HepG2 (cell line): ENCODE measurements at regions not wholly inside any gene's neighbourhood (a gene's known extent, or its start where the extent isn't known, plus 50 kb on each side); places are given as distances from the start of the nearest gene placed in this dataset.

Experiments used
- ATAC-seq: fragments of 200-7000 bp; cut with Tn5 transposase; 3 replicates; pipeline ENCODE4 v1.9.1; 2020; ENCODE audit warnings: mild to moderate bottlenecking, moderate library complexity
- BruUV-seq: library from RNA; stranded (reverse); fragments of 400-500 nt; replicated peaks from 2 replicates; lab custom pipeline; 2021; lab: Mats Ljungman, UMichigan
- CTCF ChIA-PET: fragments of 300-600 bp; formaldehyde crosslinking; extraction: SDS; loops from one replicate; lab custom pipeline; 2021; ENCODE audit warnings: low total read pairs, inconsistent platforms, low intra/inter-chr PET ratio; lab: Yijun Ruan, JAX
- POLR2A ChIA-PET: fragments of 350-600 bp; sonication (Branson Sonifier 250); formaldehyde crosslinking; loops from one replicate; lab custom pipeline; 2020; ENCODE audit warnings: antibody characterized with exemption, inconsistent platforms; lab: Yijun Ruan, JAX
- DNase-seq: peaks from one replicate; pipeline ENCODE4 v3.0.0-alpha.2; 2015; ENCODE audit warnings: low spot score
- FAIRE-seq: peaks from 3 replicates; lab custom pipeline; 2011; peaks lifted over from hg19 to GRCh38; lab: Jason Lieb, UNC
- H2AFZ ChIP-seq: one replicate; pipeline ENCODE4 v1.6.1; 2011; ENCODE audit warnings: low read length, inconsistent platforms
- H3K27ac ChIP-seq: fragments of 300-600 bp; 3 replicates; pipeline ENCODE4 v1.8.0; 2011; ENCODE audit warnings: mixed run types, mild to moderate bottlenecking, mixed read lengths, low read length, inconsistent platforms; ENCODE audit not compliant: insufficient read depth; ENCODE audit errors: extremely low read length
- H3K27me3 ChIP-seq, 2 experiments: fragments of 200-600 bp in 1 of 2; 2 replicates in 1 of 2; 3 replicates in 1 of 2; pipeline versions ENCODE4 v1.6.0 to v1.8.0; 2011; ENCODE audit warnings: low read length in 2 of 2, mild to moderate bottlenecking in 2 of 2, moderate library complexity in 2 of 2, inconsistent platforms in 1 of 2; ENCODE audit not compliant: insufficient read depth in 2 of 2, control insufficient read depth in 1 of 2
- H3K36me3 ChIP-seq, 2 experiments: fragments of 200-600 bp in 1 of 2; replicated peaks in 1 of 2; 2 replicates in 1 of 2; 3 replicates in 1 of 2; pipeline versions ENCODE4 v1.5.1 to v1.8.0; 2011; ENCODE audit warnings: low read length in 2 of 2, inconsistent platforms in 1 of 2; ENCODE audit not compliant: insufficient read depth in 2 of 2, control insufficient read depth in 1 of 2
- H3K4me1 ChIP-seq: 2 replicates; pipeline ENCODE4 v1.5.1; 2012; ENCODE audit warnings: low read length, inconsistent platforms; ENCODE audit not compliant: insufficient read depth
- H3K4me2 ChIP-seq: 2 replicates; pipeline ENCODE4 v1.6.0; 2011; ENCODE audit warnings: low read depth, low read length, inconsistent platforms
- H3K4me3 ChIP-seq, 3 experiments: fragments of 200-600 bp in 1 of 3; sonication (generic), shearing (Covaris generic) in 1 of 3; replicated peaks in 1 of 3; 2 replicates each; pipeline ENCODE4 v1.5.1; 2011 to 2016; ENCODE audit warnings: low read length in 3 of 3, inconsistent platforms in 2 of 3, low read depth in 2 of 3, mild to moderate bottlenecking in 2 of 3, control low read depth in 1 of 3, mixed read lengths in 1 of 3; ENCODE audit not compliant: insufficient read depth in 1 of 3
- H3K79me2 ChIP-seq: one replicate; pipeline ENCODE4 v1.6.1; 2011; ENCODE audit warnings: low read length, inconsistent platforms; ENCODE audit not compliant: insufficient read depth
- H3K9ac ChIP-seq: 2 replicates; pipeline ENCODE4 v1.6.0; 2011; ENCODE audit warnings: mild to moderate bottlenecking, low read depth, low read length, inconsistent platforms; ENCODE audit not compliant: insufficient read depth
- H3K9me3 ChIP-seq: 2 replicates; pipeline ENCODE4 v1.5.1; 2012; ENCODE audit warnings: mild to moderate bottlenecking, low read length
- H4K20me1 ChIP-seq: 2 replicates; pipeline ENCODE4 v1.6.0; 2011; ENCODE audit warnings: inconsistent platforms, mild to moderate bottlenecking, low read length, moderate library complexity; ENCODE audit not compliant: insufficient read depth
- MAFK ChIP-seq, 2 experiments: IDR thresholded peaks in 1 of 2; conservative IDR thresholded peaks in 1 of 2; 2 replicates each; pipeline ENCODE4 v1.6.1; 2011; ENCODE audit warnings: improper control_type of control experiment in 2 of 2, low read length in 2 of 2
- NFKB2 ChIP-seq: sonication (generic); formaldehyde crosslinking; IDR thresholded peaks from 2 replicates; pipeline ENCODE4 v1.4.0; 2020; ENCODE audit warnings: missing genetic modification reagents, borderline replicate concordance
- ZNF644 ChIP-seq: IDR thresholded peaks from 2 replicates; pipeline ENCODE4 v1.6.1; 2016; ENCODE audit warnings: low read depth
- ZNF678 ChIP-seq: sonication (generic); formaldehyde crosslinking; IDR thresholded peaks from 2 replicates; pipeline ENCODE4 v1.4.0; 2020; ENCODE audit warnings: mild to moderate bottlenecking, missing genetic modification reagents
- WGBS: methylation state at CpG from one replicate; pipeline ENCODE4 v1.1.6; 2017; ENCODE audit warnings: low lambda C conversion rate; 5-methylcytosine and 5-hydroxymethylcytosine counted together
- in situ Hi-C: cut with HindIII; loops from 2 replicates; pipeline ENCODE4 v1.10.0; 2017; ENCODE audit warnings: low pct_unique_long_range_greater_than_20kb; ENCODE audit not compliant: extremely low pct_ligation_motif_present
- intact Hi-C: fragments of 100-400 bp; cut with micrococcal nuclease; formaldehyde crosslinking; loops from one replicate; pipeline ENCODE4 v1.10.0; 2022; ENCODE audit not compliant: unreplicated experiment
- TF ChIP-seq, protein P1 (sequence below): IDR thresholded peaks from 2 replicates; pipeline ENCODE4 v1.6.1; 2016
- TF ChIP-seq, protein P2 (sequence below), 2 experiments: fragments of 450-650 bp in 1 of 2; sonication (generic) in 1 of 2; formaldehyde crosslinking in 1 of 2; IDR thresholded peaks; 2 replicates each; pipeline versions ENCODE4 v1.6.1 to v1.8.0; 2016 to 2022; ENCODE audit warnings: antibody characterized with exemption in 1 of 2, mild to moderate bottlenecking in 1 of 2, missing genetic modification reagents in 1 of 2

DNA sequence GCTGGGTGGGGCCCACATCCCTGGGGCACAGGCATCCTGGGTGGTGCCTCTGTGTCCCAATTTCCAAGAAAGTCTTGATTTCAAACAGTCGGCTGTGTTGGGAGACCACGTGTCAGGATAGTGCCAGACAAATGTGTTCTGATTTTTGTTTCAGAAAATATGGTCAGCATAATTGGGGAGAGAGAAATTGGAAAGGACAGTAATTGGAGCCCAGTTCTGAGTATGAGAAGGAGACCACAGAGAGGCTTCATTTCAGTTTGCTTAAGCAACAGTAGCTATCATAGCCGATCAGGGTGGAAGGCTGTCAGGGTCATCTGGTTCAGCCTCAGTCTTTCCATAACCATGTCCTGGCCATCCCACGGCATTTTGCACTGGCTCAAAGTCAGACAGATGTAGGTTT lies 220.7 kb downstream of the CDC5L start (continued):
- TF ChIP-seq ZNF678 (CRISPR knock-in tag) (no peak), ZNF644 (CRISPR knock-in tag) (no peak)

DNA sequence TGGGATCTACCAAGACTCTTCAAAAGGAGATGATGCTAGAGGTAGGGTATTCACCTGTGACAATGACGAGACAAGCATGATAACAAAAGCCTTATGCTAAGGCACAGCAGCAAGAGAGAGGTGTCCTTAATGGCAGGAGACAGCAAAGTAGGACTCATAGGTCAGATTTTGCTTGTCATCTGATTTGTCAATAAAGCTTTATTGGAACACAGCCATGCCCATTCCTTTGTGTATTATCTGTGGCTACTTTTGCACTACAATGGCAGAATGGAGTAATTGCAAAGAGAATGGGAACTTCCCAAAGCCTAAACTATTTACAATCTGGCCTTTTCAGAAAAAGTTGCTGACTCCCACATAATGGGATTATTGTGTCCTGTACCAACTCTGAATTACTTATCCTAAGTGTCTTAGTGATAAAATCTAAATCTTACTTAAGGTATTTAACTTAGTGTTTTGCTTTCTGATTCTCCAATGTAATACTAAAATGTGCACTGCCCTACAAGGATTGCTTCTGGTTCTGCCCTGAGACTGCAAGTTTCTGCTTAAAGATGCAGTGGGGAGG lies 221.6 kb downstream of the CDC5L start:
- intact Hi-C loops: no loop called here
- 12% methylated on average over 1 of the region's 1 CpG for WGBS
- H3K9me3 ChIP-seq: no peaks in the 10 kb centered on the region

More for the DNA sequence above, 221.6 kb downstream of the CDC5L start:
- Histone ChIP-seq H3K27me3 (peaks cover 0 to 31% of the 10 kb centered on the region in 2 experiments; a peak in 2 of 5 replicates), H3K79me2 (no peaks in the 10 kb centered on the region), H3K27ac (no peak overlapping the region), H3K4me3 (no peak overlapping the region), H3K9ac (no peak overlapping the region), H3K4me1 (no peaks in the 10 kb centered on the region), H4K20me1 (no peaks in the 10 kb centered on the region), H2AFZ (no peak overlapping the region), H3K36me3 (no peaks in the 10 kb centered on the region), H3K4me2 (no peak overlapping the region)
- in situ Hi-C loops: no loop called here
- POLR2A ChIA-PET: no interaction called here
- CTCF ChIA-PET: no interaction called here
- BruUV-seq: no TSS peak
- no peak for TF ChIP-seq NFKB2 (CRISPR knock-in tag)
- TF ChIP-seq, protein P1, sequence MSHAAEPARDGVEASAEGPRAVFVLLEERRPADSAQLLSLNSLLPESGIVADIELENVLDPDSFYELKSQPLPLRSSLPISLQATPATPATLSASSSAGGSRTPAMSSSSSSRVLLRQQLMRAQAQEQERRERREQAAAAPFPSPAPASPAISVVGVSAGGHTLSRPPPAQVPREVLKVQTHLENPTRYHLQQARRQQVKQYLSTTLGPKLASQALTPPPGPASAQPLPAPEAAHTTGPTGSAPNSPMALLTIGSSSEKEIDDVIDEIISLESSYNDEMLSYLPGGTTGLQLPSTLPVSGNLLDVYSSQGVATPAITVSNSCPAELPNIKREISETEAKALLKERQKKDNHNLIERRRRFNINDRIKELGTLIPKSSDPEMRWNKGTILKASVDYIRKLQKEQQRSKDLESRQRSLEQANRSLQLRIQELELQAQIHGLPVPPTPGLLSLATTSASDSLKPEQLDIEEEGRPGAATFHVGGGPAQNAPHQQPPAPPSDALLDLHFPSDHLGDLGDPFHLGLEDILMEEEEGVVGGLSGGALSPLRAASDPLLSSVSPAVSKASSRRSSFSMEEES (CRISPR knock-in tag): no peak
- TF ChIP-seq MAFK (conservative IDR thresholded peaks at IDR 0.05 in 1 of 2, IDR thresholded peaks at IDR 0.05 in 1 of 2; ENCODE audit: low read length in 2 of 2): peak in 1 of 2 experiments; percentile 55; a peak in 1 of 4 replicates
- TF ChIP-seq, protein P2, sequence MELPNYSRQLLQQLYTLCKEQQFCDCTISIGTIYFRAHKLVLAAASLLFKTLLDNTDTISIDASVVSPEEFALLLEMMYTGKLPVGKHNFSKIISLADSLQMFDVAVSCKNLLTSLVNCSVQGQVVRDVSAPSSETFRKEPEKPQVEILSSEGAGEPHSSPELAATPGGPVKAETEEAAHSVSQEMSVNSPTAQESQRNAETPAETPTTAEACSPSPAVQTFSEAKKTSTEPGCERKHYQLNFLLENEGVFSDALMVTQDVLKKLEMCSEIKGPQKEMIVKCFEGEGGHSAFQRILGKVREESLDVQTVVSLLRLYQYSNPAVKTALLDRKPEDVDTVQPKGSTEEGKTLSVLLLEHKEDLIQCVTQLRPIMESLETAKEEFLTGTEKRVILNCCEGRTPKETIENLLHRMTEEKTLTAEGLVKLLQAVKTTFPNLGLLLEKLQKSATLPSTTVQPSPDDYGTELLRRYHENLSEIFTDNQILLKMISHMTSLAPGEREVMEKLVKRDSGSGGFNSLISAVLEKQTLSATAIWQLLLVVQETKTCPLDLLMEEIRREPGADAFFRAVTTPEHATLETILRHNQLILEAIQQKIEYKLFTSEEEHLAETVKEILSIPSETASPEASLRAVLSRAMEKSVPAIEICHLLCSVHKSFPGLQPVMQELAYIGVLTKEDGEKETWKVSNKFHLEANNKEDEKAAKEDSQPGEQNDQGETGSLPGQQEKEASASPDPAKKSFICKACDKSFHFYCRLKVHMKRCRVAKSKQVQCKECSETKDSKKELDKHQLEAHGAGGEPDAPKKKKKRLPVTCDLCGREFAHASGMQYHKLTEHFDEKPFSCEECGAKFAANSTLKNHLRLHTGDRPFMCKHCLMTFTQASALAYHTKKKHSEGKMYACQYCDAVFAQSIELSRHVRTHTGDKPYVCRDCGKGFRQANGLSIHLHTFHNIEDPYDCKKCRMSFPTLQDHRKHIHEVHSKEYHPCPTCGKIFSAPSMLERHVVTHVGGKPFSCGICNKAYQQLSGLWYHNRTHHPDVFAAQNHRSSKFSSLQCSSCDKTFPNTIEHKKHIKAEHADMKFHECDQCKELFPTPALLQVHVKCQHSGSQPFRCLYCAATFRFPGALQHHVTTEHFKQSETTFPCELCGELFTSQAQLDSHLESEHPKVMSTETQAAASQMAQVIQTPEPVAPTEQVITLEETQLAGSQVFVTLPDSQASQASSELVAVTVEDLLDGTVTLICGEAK (IDR thresholded peaks at IDR 0.05): 0 out of 2 replicates have a peak, but pooled peaks have one; percentile 22
- TF ChIP-seq, protein P2 (CRISPR knock-in tag; IDR thresholded peaks at IDR 0.05): no peak
- no peak for DNase-seq
- no peak for ATAC-seq
- no peak for FAIRE-seq
